Right cardiac atrium (tissue), 5 donors: ENCODE measurements at regions not wholly inside any gene's neighbourhood (a gene's known extent, or its start where the extent isn't known, plus 50 kb on each side); places are given as distances from the start of the nearest gene placed in this dataset.

Experiments
- ATAC-seq, 2 donors: fragments of 200-7000 bp; cut with Tn5 transposase; one replicate each; pipeline versions ENCODE4 v1.8.0 to v1.9.1; 2020; ENCODE audit warnings: moderate library complexity in 2 of 2, mild to moderate bottlenecking in 1 of 2
- DNase-seq, 3 donors: peaks; one replicate each; pipeline ENCODE4 v3.0.0-alpha.2; 2020
- H3K27ac ChIP-seq: one replicate; pipeline ENCODE4 v1.5.1; 2013; ENCODE audit warnings: mild to moderate bottlenecking, low read length, control low read depth, moderate library complexity
- H3K27me3 ChIP-seq: one replicate; pipeline ENCODE4 v1.6.1; 2013; ENCODE audit not compliant: control insufficient read depth, insufficient read depth
- H3K4me1 ChIP-seq: one replicate; pipeline ENCODE4 v1.6.1; 2013; ENCODE audit warnings: low read length; ENCODE audit not compliant: control insufficient read depth, insufficient read depth
- H3K4me3 ChIP-seq: one replicate; pipeline ENCODE4 v1.5.1; 2013; ENCODE audit warnings: low read length, control low read depth
- H3K9me3 ChIP-seq: one replicate; pipeline ENCODE4 v1.6.1; 2013; ENCODE audit warnings: low read length; ENCODE audit not compliant: control insufficient read depth
- WGBS: extraction: QIAGEN DNeasy Blood & Tissue Kit; methylation state at CpG from one replicate; pipeline ENCODE4 v1.1.7; 2013; 5-methylcytosine and 5-hydroxymethylcytosine counted together
- intact Hi-C, 4 donors: fragments of 100-400 bp; cut with DNase I; formaldehyde crosslinking; loops; one replicate each; pipeline versions ENCODE4 v1.11.0 to v1.14.0; 2022 to 2023
- donor health status: healthy with polysubstance abuse.
- donor health status: DM: no; HTN: yes; CAD: no.
- donor health status: DM: no; HTN: no; CAD: no.
- donor health status: DM: no; HTN: yes; CAD: no; lungs with severe emphysema.
- donor health status: DM: yes; HTN: yes; CAD: no.

DNA sequence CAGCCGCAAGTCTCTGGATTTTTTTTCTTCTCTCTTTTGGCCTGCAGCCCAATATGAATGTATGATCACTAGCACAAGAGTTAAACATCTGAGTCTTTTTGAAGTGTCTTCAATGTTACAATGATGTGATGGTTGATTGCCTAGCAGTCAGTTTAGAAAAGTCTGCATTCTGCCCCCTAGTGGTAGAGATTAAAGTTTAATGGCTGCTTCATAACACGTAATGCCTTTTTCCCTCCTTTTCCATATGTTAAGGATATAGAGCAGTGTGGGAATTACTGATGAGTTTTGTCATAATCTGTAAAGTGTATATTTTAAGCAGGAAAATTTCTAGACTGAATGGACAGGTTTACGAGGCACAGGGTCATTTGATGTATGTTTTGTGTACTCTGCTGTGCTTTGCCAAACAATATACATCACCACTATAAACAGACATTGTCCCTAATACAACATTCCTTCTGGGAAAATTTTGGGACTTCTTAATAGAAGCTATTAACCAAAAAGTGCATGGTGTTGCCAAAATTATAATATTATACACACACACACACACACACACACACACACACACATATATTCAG lies 1038.5 kb upstream of the NR2F2 start:
- DNase-seq = no peak
- intact Hi-C loops = no loop called here
- peaks cover 3% of the 10 kb centered on the region for H3K4me1 ChIP-seq
- H3K9me3 ChIP-seq = no peaks in the 10 kb centered on the region
- H3K27ac ChIP-seq = no peak overlapping the region
- no peak for ATAC-seq
- no peak overlapping the region for H3K4me3 ChIP-seq
- no peaks in the 10 kb centered on the region for H3K27me3 ChIP-seq
- WGBS = 77% methylated on average over 3 of the region's 3 CpGs

GRCh38 chr15:95292785-95293450 lies 1037.6 kb upstream of the NR2F2 start:
- ATAC-seq = peak in 1 of 2 donors; percentile 58

GRCh38 chr15:95293456-95294031 lies 1037.0 kb upstream of the NR2F2 start:
- Histone ChIP-seq H3K4me1 (peaks cover 3% of the 10 kb centered on the region), H3K4me3 (no peak overlapping the region), H3K9me3 (no peaks in the 10 kb centered on the region), H3K27ac (no peak overlapping the region), H3K27me3 (no peaks in the 10 kb centered on the region)
- ATAC-seq = peak in 1 of 2 donors; percentile 31
- intact Hi-C loops = no loop called here
- WGBS = 59% methylated on average over 6 of the region's 6 CpGs
- no peak for DNase-seq

More at GRCh38 chr15:95292785-95293450, 1037.6 kb upstream of the NR2F2 start:
- Histone ChIP-seq H3K27me3 (no peaks in the 10 kb centered on the region), H3K4me3 (no peak overlapping the region), H3K9me3 (no peaks in the 10 kb centered on the region), H3K27ac (peak overlapping the region; percentile 3), H3K4me1 (peaks cover 3% of the 10 kb centered on the region)
- intact Hi-C loops = no loop called here
- no peak for DNase-seq
- 50% methylated on average over 6 of the region's 6 CpGs for WGBS

GRCh38 chr15:95295363-95295762 lies 1035.1 kb upstream of the NR2F2 start:
- intact Hi-C loops = no loop called here
- Histone ChIP-seq H3K27me3 (no peaks in the 10 kb centered on the region), H3K27ac (no peak overlapping the region), H3K9me3 (no peaks in the 10 kb centered on the region), H3K4me3 (no peak overlapping the region), H3K4me1 (peaks cover 3% of the 10 kb centered on the region)
- ATAC-seq (no peak), DNase-seq (peak in 1 of 3 donors; percentile 55)
- 83% methylated on average over 9 of the region's 9 CpGs for WGBS

DNA sequence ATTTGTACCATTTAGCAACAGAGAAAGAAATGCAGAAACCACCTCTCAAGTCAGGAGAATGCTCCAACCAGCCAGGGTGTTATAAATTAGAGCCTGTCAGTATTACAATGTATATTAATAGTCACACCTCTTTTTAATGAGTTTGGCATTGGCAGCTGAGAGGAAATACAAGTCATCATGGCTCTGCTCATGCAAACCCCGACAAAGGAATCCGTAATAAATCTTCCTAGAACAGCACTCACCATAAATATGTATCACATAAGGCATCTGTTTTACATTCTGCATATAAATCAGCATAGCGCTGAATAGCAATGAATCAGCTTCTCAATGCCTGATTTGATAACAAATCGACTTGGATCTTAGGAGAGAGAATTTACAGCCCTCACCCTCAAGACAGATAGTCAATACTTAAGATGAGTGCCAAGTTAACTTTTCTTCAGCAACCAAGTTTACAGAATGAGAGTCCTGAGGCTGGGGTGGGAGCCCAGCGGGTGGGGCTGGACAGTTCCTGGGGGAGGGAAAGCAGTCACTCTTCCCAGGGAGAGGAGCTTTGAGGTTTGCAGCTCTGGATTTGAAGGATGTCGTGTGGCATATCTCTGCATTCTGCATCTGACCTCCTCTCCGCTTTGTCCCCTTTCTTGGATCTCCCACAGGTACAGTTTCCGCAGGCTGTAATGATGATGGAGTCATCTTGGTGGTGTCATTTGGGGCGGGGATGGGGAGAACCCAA lies 1034.4 kb upstream of the NR2F2 start:
- no peak overlapping the region for H3K27ac ChIP-seq
- 52% methylated on average over 9 of the region's 9 CpGs for WGBS
- intact Hi-C loops = no loop called here

DNA sequence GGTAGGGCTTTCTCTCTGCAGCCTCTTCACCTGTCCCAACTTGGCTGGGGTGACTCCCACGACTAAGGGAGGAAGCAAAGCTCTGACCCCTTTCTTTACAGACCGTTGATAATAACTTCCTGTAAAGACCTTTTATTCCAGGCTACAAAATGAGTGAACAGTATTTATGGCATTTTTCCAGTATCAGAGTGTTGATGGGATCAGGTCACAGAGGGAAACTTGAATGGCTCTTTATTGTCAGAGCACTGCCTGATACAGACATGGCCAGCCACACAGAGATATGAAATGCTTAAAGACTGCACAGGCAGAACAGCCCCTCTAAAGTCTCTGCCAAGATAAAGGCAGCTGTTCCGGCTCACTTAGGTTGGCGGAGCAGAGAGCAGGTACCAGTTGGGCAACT lies 1033.9 kb upstream of the NR2F2 start:
- intact Hi-C loops = no loop called here
- WGBS = 19% methylated on average over 4 of the region's 4 CpGs
- ATAC-seq = peak; percentile 63 to 80

More for the DNA sequence above, 1034.4 kb upstream of the NR2F2 start:
- DNase-seq (peak in 1 of 3 donors; percentile 42), ATAC-seq (peak in 1 of 2 donors; percentile 39)
- H3K27me3 ChIP-seq = no peaks in the 10 kb centered on the region
- no peaks in the 10 kb centered on the region for H3K9me3 ChIP-seq
- H3K4me1 ChIP-seq = peaks cover 3% of the 10 kb centered on the region
- no peak overlapping the region for H3K4me3 ChIP-seq

DNA sequence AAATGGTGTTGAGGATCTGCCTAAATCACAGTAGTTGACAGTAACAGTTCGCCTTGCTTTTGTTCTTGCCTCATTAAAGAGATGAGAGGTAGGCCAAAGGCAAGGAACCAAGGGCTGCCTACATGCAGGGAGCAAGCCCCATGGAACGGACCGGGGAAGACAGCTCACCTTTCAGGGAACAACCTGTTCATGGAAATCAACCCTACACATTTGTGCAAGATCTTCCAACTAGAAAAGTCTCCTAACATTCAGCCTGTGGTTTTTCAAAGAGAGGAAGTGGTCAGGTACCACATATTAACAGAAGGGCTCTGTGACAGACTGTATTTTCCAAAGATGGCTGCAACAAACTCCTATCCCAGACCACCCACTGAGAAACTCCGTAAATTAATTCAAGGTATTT lies 1031.8 kb upstream of the NR2F2 start:
- intact Hi-C loops = no loop called here
- 91% methylated on average over 4 of the region's 4 CpGs for WGBS

More for the DNA sequence above, 1033.9 kb upstream of the NR2F2 start:
- Histone ChIP-seq H3K4me3 (no peak overlapping the region), H3K9me3 (no peaks in the 10 kb centered on the region), H3K27ac (no peak overlapping the region), H3K27me3 (no peaks in the 10 kb centered on the region), H3K4me1 (peaks cover 3% of the 10 kb centered on the region)
- DNase-seq = no peak

GRCh38 chr15:95300958-95301357 lies 1029.5 kb upstream of the NR2F2 start:
- Histone ChIP-seq H3K4me3 (no peak overlapping the region), H3K27ac (peak overlapping the region; percentile 3), H3K27me3 (no peaks in the 10 kb centered on the region), H3K9me3 (no peaks in the 10 kb centered on the region), H3K4me1 (peaks cover 7% of the 10 kb centered on the region)
- WGBS = 55% methylated on average over 4 of the region's 4 CpGs
- ATAC-seq = peak; percentile 64 to 75
- intact Hi-C loops = no loop called here
- no peak for DNase-seq

More for the DNA sequence above, 1031.8 kb upstream of the NR2F2 start:
- Histone ChIP-seq H3K27me3 (no peaks in the 10 kb centered on the region), H3K27ac (no peak overlapping the region), H3K9me3 (no peaks in the 10 kb centered on the region), H3K4me1 (peaks cover 4% of the 10 kb centered on the region), H3K4me3 (no peak overlapping the region)
- DNase-seq (no peak), ATAC-seq (no peak)

DNA sequence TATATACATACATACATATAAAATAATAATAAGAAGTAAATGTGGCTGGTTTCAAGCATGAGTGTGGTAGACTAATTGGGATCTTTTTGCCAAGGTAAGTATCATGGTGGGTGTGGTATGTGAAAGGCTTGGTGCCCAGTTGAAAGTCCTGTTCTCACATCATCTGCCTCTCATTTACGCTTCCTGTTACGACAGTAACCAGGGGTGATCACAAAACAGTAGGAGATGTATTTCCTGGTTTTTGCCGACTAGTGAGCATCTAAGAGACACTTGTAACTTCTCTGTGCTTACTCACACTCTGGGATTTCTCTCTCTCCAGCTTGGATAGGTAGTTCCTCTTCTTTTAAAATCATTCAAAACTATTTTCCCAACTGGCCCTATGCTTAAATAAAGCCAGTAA lies 1028.3 kb upstream of the NR2F2 start:
- Histone ChIP-seq H3K27me3 (no peaks in the 10 kb centered on the region), H3K27ac (no peak overlapping the region), H3K9me3 (no peaks in the 10 kb centered on the region), H3K4me3 (no peak overlapping the region), H3K4me1 (peaks cover 4% of the 10 kb centered on the region)
- intact Hi-C loops = no loop called here
- 54% methylated on average over 3 of the region's 3 CpGs for WGBS
- no peak for DNase-seq
- peak in 1 of 2 donors; percentile 84 for ATAC-seq

DNA sequence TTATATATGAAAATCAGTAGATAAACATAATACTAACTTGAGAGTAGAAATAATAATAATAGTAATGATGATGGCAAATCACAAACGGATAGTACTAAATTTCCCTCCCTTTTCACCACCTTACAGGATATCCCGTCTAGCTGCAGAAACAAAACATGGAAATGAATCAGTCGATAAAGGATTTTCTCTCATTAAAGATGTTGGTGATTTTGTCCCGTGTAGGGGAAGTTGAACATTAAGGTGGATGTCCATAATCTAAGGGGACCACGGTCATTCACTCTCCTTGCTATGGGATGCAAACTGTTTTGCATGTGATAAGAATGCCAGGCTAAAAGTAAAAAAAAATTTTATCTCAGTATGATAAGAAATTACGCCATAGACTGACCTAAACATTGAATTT lies 1027.7 kb upstream of the NR2F2 start:
- no peaks in the 10 kb centered on the region for H3K27me3 ChIP-seq
- intact Hi-C loops = no loop called here
- H3K27ac ChIP-seq = no peak overlapping the region
- no peak for DNase-seq
- peak in 1 of 2 donors; percentile 66 for ATAC-seq
- no peak overlapping the region for H3K4me3 ChIP-seq
- H3K4me1 ChIP-seq = peaks cover 4% of the 10 kb centered on the region
- 59% methylated on average over 6 of the region's 6 CpGs for WGBS
- no peaks in the 10 kb centered on the region for H3K9me3 ChIP-seq

DNA sequence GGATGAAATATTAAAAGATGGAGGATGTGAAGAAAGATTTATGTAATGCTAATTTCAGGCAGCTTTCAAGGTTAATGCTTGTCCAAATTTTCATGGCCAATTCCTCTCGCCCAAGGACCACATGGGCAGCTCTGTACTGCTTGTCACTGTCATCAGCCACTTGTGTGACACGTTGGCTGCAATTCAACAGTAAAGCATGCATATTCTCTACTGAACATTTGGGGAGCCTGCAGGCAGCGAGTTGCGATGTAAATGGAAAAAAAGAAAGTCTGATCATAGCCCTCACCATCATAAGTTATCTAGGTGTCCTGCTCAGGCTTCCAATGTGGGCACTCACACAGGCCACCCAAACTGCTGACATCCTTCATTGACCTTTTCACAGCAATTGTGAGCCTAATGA lies 1026.8 kb upstream of the NR2F2 start:
- DNase-seq = no peak
- Histone ChIP-seq H3K4me3 (no peak overlapping the region), H3K4me1 (peaks cover 4% of the 10 kb centered on the region), H3K9me3 (no peaks in the 10 kb centered on the region), H3K27me3 (no peaks in the 10 kb centered on the region), H3K27ac (peak overlapping the region; percentile 70)
- intact Hi-C loops = no loop called here
- ATAC-seq = peak; percentile 6 to 64
- 38% methylated on average over 4 of the region's 4 CpGs for WGBS
